B cell (primary cell): ENCODE measurements at regions not wholly inside any gene's neighbourhood (a gene's known extent, or its start where the extent isn't known, plus 50 kb on each side); places are given as distances from the start of the nearest gene placed in this dataset.

Experiments used
- ATAC-seq: fragments of 200-7000 bp; cut with Tn5 transposase; one replicate; pipeline ENCODE4 v1.10.0; 2021; ENCODE audit warnings: low read depth, mild to moderate bottlenecking, moderate number of reproducible peaks, moderate library complexity
- CTCF ChIA-PET: fragments of 350-600 bp; sonication (Branson Sonifier 250); formaldehyde crosslinking; loops from one replicate; lab custom pipeline; 2021; ENCODE audit warnings: antibody characterized with exemption, inconsistent platforms; lab: Charles Lee
- POLR2A ChIA-PET: fragments of 350-600 bp; sonication (Branson Sonifier 250); formaldehyde crosslinking; loops from one replicate; lab custom pipeline; 2021; ENCODE audit warnings: antibody characterized with exemption; lab: Charles Lee
- DNase-seq: peaks from one replicate; pipeline ENCODE4 v3.0.0; 2013
- H2AFZ ChIP-seq: 2 replicates; pipeline ENCODE4 v1.6.1; 2012; ENCODE audit warnings: mild to moderate bottlenecking, low read depth, low read length; ENCODE audit not compliant: insufficient read depth, poor library complexity, severe bottlenecking
- H3K27ac ChIP-seq, 2 donors: 1 replicate in 1 of 2; 2 replicates in 1 of 2; pipeline ENCODE4 v1.5.1; 2012 to 2013; ENCODE audit warnings: low read length in 2 of 2, mild to moderate bottlenecking in 2 of 2, moderate library complexity in 1 of 2
- H3K27me3 ChIP-seq, 4 experiments: fragments of 200-600 bp in 1 of 4; sonication (generic) in 1 of 4; replicated peaks in 1 of 4; 1 replicate in 2 of 4; 2 replicates in 2 of 4; pipeline versions ENCODE4 v1.6.1 to v1.7.0; 2013 to 2016; ENCODE audit warnings: low read length in 3 of 4, mild to moderate bottlenecking in 2 of 4, mixed read lengths in 1 of 4, moderate library complexity in 1 of 4; ENCODE audit not compliant: insufficient read depth in 4 of 4, control insufficient read depth in 3 of 4; ENCODE audit errors: control extremely low read depth in 1 of 4
- H3K36me3 ChIP-seq, 2 experiments: replicated peaks in 1 of 2; 1 replicate in 1 of 2; 2 replicates in 1 of 2; pipeline versions ENCODE4 v1.6.1 to v1.7.1; 2013; ENCODE audit warnings: low read length in 1 of 2; ENCODE audit not compliant: insufficient read depth in 2 of 2, control insufficient read depth in 1 of 2; ENCODE audit errors: control extremely low read depth in 1 of 2, extremely low read depth in 1 of 2
- H3K4me1 ChIP-seq, 2 donors: fragments of 200-600 bp in 1 of 2; sonication (generic) in 1 of 2; 1 replicate in 1 of 2; 2 replicates in 1 of 2; pipeline versions ENCODE4 v1.5.1 to v1.6.1; 2013 to 2017; ENCODE audit warnings: low read length in 2 of 2; ENCODE audit not compliant: control insufficient read depth in 2 of 2, insufficient read depth in 2 of 2
- H3K4me2 ChIP-seq: replicated peaks from 2 replicates; pipeline ENCODE3; 2012; ENCODE audit warnings: mild to moderate bottlenecking, low read depth, low read length; ENCODE audit not compliant: poor library complexity, severe bottlenecking
- H3K4me3 ChIP-seq, 5 experiments: fragments of 200-600 bp in 1 of 5; sonication (generic) in 1 of 5; 1 replicate in 3 of 5; 2 replicates in 2 of 5; pipeline versions ENCODE4 v1.5.1 to v1.7.0; 2011 to 2016; ENCODE audit warnings: low read length in 4 of 5, mild to moderate bottlenecking in 4 of 5, low read depth in 2 of 5, control low read depth in 1 of 5, moderate library complexity in 1 of 5; ENCODE audit not compliant: insufficient read depth in 1 of 5; ENCODE audit errors: control extremely low read depth in 1 of 5, extremely low read depth in 1 of 5
- H3K79me2 ChIP-seq: fragments of 200-600 bp; sonication (generic); one replicate; pipeline ENCODE4 v1.6.0; 2016; ENCODE audit warnings: low read length; ENCODE audit not compliant: control insufficient read depth, insufficient read depth
- H3K9ac ChIP-seq: fragments of 200-600 bp; sonication (generic); 2 replicates; pipeline ENCODE4 v1.6.1; 2017; ENCODE audit warnings: mild to moderate bottlenecking, low read length, moderate library complexity
- H3K9me3 ChIP-seq, 3 donors: one replicate each; pipeline versions ENCODE4 v1.6.1 to v1.7.1; 2013; ENCODE audit warnings: low read length in 2 of 3; ENCODE audit not compliant: control insufficient read depth in 2 of 3, insufficient read depth in 1 of 3; ENCODE audit errors: control extremely low read depth in 1 of 3
- H4K20me1 ChIP-seq: 2 replicates; pipeline ENCODE4 v1.6.0; 2012; ENCODE audit warnings: mild to moderate bottlenecking, low read length; ENCODE audit not compliant: insufficient read depth, control insufficient read depth, poor library complexity, severe bottlenecking
- H3K27ac Mint-ChIP-seq: one replicate; pipeline ENCODE4 v1.8.0; 2021; ENCODE audit warnings: mixed read lengths
- H3K27me3 Mint-ChIP-seq: one replicate; pipeline ENCODE4 v1.8.0; 2021; ENCODE audit warnings: mixed read lengths
- H3K4me1 Mint-ChIP-seq: one replicate; pipeline ENCODE4 v1.8.0; 2021; ENCODE audit warnings: mixed read lengths
- H3K4me3 Mint-ChIP-seq: one replicate; pipeline ENCODE4 v1.8.0; 2021; ENCODE audit warnings: mixed read lengths
- H3K9me3 Mint-ChIP-seq: one replicate; pipeline ENCODE4 v1.8.0; 2022; ENCODE audit warnings: mixed read lengths; ENCODE audit not compliant: insufficient read depth
- EZH2 ChIP-seq: IDR thresholded peaks from 2 replicates; pipeline ENCODE4 v1.6.1; 2012; ENCODE audit warnings: borderline replicate concordance, low read depth, mild to moderate bottlenecking, moderate library complexity, low read length; ENCODE audit not compliant: insufficient read depth, poor library complexity, severe bottlenecking
- WGBS: methylation state at CpG from one replicate; pipeline ENCODE4 v1.1.5; 2013; ENCODE audit warnings: missing lambda C conversion rate; ENCODE audit not compliant: insufficient coverage; 5-methylcytosine and 5-hydroxymethylcytosine counted together
- intact Hi-C: fragments of 100-400 bp; cut with micrococcal nuclease; formaldehyde crosslinking; loops from one replicate; pipeline ENCODE4 v1.10.0; 2022
- TF ChIP-seq, protein P1 (sequence below): fragments of 200-600 bp; IDR thresholded peaks from one replicate; pipeline ENCODE4 v1.8.0; 2022; ENCODE audit warnings: antibody characterized with exemption, mild to moderate bottlenecking

DNA sequence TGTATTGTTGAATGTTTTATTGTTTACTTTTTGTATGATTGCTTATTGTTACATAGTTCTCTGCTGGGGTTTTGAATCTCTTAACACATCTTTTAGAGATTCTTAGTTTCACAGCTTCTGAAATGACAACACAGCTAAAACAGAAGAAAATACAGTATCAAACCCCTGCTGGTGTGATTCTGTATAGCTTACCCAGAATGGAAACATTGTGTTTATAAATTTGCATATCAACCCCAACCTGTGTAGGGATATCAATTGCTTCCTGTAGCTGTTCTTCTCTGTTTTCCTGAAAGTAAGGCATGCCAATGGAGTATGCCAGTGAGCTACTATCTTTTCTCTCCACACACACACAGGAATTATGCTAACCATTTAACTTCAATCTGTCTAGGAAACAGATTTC lies 64.3 kb upstream of the ID4 start:
- Histone ChIP-seq H4K20me1 (no peaks in the 10 kb centered on the region), H3K9me3 (peaks cover 0 to 9% (median 0%) of the 10 kb centered on the region in 3 donors), H3K27ac (no peak overlapping the region), H3K79me2 (no peaks in the 10 kb centered on the region), H3K4me3 (no peak overlapping the region), H3K27me3 (no peaks in the 10 kb centered on the region), H2AFZ (no peak overlapping the region), H3K4me2 (no peak overlapping the region), H3K4me1 (no peaks in the 10 kb centered on the region), H3K36me3 (no peaks in the 10 kb centered on the region), H3K9ac (no peak overlapping the region)
- POLR2A ChIA-PET = no interaction called here
- Mint-ChIP-seq H3K27ac (no peak overlapping the region), H3K4me1 (no peaks in the 10 kb centered on the region), H3K27me3 (no peaks in the 10 kb centered on the region), H3K9me3 (peaks cover 2% of the 10 kb centered on the region), H3K4me3 (no peak overlapping the region)
- TF ChIP-seq EZH2 = no peak
- intact Hi-C loops = no loop called here
- DNase-seq (no peak), ATAC-seq (no peak)
- CTCF ChIA-PET = no interaction called here

DNA sequence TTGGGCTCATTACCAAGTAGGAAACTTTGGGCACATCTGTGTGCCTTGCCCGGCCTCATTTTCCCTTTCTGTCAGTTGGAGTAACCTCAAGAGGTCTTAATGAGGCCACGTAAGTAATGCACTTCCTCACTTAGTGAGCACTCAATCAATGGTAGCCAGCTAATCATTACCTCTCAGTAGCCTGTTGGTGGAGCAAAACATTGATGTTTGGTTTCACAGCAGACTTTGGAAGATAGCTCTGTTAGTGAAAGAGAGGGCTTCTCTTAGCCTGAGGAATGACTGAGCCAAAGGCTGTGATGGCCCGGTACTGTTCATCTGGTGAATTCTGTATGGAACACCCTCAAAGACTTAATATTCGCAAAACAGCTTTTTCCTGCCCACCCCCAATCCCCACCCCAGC lies 55.9 kb upstream of the ID4 start:
- no peak overlapping the region for H3K27ac Mint-ChIP-seq

More for the DNA sequence above, 55.9 kb upstream of the ID4 start:
- ChIA-PET CTCF (no interaction called here), POLR2A (no interaction called here)
- ATAC-seq = no peak
- Histone ChIP-seq H4K20me1 (no peaks in the 10 kb centered on the region), H3K9me3 (peaks cover 0 to 4% (median 0%) of the 10 kb centered on the region in 3 donors), H2AFZ (no peak overlapping the region), H3K4me2 (no peak overlapping the region), H3K27ac (no peak overlapping the region), H3K79me2 (no peaks in the 10 kb centered on the region), H3K27me3 (no peaks in the 10 kb centered on the region), H3K4me3 (no peak overlapping the region), H3K36me3 (no peaks in the 10 kb centered on the region), H3K4me1 (no peaks in the 10 kb centered on the region), H3K9ac (no peak overlapping the region)
- peaks cover 4% of the 10 kb centered on the region for H3K9me3 Mint-ChIP-seq
- intact Hi-C loops = no loop called here
- H3K4me3 Mint-ChIP-seq = no peak overlapping the region
- DNase-seq = no peak
- WGBS = 89% methylated on average over 3 of the region's 4 CpGs
- H3K27me3 Mint-ChIP-seq = no peaks in the 10 kb centered on the region
- H3K4me1 Mint-ChIP-seq = no peaks in the 10 kb centered on the region
- no peak for TF ChIP-seq EZH2
- TF ChIP-seq, protein P1, sequence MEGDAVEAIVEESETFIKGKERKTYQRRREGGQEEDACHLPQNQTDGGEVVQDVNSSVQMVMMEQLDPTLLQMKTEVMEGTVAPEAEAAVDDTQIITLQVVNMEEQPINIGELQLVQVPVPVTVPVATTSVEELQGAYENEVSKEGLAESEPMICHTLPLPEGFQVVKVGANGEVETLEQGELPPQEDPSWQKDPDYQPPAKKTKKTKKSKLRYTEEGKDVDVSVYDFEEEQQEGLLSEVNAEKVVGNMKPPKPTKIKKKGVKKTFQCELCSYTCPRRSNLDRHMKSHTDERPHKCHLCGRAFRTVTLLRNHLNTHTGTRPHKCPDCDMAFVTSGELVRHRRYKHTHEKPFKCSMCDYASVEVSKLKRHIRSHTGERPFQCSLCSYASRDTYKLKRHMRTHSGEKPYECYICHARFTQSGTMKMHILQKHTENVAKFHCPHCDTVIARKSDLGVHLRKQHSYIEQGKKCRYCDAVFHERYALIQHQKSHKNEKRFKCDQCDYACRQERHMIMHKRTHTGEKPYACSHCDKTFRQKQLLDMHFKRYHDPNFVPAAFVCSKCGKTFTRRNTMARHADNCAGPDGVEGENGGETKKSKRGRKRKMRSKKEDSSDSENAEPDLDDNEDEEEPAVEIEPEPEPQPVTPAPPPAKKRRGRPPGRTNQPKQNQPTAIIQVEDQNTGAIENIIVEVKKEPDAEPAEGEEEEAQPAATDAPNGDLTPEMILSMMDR = no peak
